ENCODE measurements at regions not wholly inside any gene's neighbourhood (a gene's known extent, or its start where the extent isn't known, plus 50 kb on each side); places are given as distances from the start of the nearest gene placed in this dataset.

DNA sequence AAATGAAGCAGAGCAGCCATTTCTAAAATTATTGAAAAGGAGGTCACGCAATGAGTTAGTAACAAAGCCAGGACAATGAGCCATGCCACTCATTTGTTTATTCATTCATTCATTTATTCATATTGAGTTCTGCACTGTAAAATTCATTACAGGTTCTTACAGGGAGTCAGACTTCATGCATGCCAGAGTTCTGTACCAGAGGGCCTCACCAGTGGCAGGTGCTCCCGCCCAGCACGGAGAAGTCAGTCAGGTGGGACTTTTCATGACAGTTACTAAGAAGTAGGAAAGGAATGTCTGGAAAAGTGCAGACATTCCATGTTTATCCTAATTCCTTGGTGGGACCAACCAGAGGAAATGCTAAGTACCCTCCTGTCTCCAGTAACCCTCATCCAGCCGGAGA, 217.5 kb upstream of the BLID start:
- DNase-seq: no peak
- no peak overlapping the region for H3K4me3 ChIP-seq
- H3K36me3 ChIP-seq: no peaks in the 10 kb centered on the region
- H3K9me3 ChIP-seq: no peaks in the 10 kb centered on the region
- H3K27me3 ChIP-seq: no peaks in the 10 kb centered on the region
- no peak overlapping the region for H3K27ac ChIP-seq
- TF ChIP-seq POLR2A (IDR thresholded peaks at IDR 0.05): no peak
- TF ChIP-seq, protein P1, sequence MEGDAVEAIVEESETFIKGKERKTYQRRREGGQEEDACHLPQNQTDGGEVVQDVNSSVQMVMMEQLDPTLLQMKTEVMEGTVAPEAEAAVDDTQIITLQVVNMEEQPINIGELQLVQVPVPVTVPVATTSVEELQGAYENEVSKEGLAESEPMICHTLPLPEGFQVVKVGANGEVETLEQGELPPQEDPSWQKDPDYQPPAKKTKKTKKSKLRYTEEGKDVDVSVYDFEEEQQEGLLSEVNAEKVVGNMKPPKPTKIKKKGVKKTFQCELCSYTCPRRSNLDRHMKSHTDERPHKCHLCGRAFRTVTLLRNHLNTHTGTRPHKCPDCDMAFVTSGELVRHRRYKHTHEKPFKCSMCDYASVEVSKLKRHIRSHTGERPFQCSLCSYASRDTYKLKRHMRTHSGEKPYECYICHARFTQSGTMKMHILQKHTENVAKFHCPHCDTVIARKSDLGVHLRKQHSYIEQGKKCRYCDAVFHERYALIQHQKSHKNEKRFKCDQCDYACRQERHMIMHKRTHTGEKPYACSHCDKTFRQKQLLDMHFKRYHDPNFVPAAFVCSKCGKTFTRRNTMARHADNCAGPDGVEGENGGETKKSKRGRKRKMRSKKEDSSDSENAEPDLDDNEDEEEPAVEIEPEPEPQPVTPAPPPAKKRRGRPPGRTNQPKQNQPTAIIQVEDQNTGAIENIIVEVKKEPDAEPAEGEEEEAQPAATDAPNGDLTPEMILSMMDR (IDR thresholded peaks at IDR 0.05): no peak
- H3K4me1 ChIP-seq: no peaks in the 10 kb centered on the region
- WGBS, 2 donors: 95 to 97% methylated on average over 4 of the region's 4 CpGs
- intact Hi-C loops (cut with DNase I): no loop called here

DNA sequence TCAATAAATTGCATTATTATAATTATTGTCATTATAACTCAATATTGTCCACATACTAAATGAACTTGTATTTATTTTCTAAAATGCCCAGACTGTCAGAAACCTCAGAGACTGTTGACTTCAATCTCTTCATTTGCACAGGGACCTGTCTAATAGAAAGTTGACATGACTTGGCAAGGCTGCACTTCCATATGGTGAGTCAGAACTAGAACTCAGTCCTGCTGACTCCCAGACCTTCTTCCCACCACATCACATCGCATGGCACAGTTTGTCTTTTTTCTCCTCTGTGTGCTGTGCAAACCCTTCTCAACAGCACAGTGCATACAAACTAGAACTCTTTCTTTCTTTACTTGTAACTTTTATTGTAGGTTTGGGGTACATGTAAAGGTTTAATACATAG, 215.1 kb upstream of the BLID start:
- no peak overlapping the region for H3K4me3 ChIP-seq
- no peak overlapping the region for H3K27ac ChIP-seq
- TF ChIP-seq POLR2A (IDR thresholded peaks at IDR 0.05): no peak
- WGBS, 2 donors: 73 to 87% methylated on average over 1 of the region's 1 CpG
- no peaks in the 10 kb centered on the region for H3K9me3 ChIP-seq
- no peaks in the 10 kb centered on the region for H3K27me3 ChIP-seq
- H3K36me3 ChIP-seq: no peaks in the 10 kb centered on the region
- no peaks in the 10 kb centered on the region for H3K4me1 ChIP-seq
- no peak for DNase-seq
- intact Hi-C loops (cut with DNase I): no loop called here

DNA sequence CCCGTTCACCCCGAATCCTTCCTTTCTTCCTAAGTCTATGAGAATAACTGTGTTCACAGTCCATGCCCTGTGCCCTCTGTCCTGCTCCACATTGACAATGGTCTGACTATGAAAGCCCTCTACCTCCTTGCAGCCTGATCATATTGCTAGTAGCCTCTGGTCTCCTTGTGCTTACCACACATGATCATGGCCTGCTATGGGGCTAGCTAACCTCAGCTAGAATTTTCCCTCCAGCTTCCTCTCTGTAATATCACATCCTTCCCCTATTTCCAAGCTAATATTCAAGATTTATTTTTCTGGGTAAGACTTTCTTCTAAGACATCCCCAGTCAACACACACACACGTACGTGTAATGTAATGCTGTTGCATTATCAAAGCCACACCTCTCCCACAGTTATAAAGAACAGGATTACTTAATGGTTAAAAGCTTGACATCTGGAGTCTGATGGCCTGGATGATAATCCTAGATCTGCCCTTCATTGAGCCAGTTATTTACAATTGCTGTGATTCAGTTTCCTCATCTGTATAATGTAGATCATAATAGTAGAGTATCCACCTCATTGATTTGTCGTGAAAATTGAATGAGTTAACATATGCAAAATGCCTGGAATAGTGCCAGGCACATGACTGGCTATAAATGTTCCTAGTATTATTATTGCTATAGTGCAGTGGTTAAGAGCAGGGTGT, 214.4 kb upstream of the BLID start:
- H3K27ac ChIP-seq: no peak overlapping the region
- H3K9me3 ChIP-seq: no peaks in the 10 kb centered on the region
- no peaks in the 10 kb centered on the region for H3K36me3 ChIP-seq
- no peak overlapping the region for H3K4me3 ChIP-seq
- H3K27me3 ChIP-seq: no peaks in the 10 kb centered on the region
- no peaks in the 10 kb centered on the region for H3K4me1 ChIP-seq
- 73% methylated on average over 5 of the region's 5 CpGs for WGBS, 2 donors
- intact Hi-C loops (cut with DNase I): no loop called here
- TF ChIP-seq POLR2A (IDR thresholded peaks at IDR 0.05): no peak
- TF ChIP-seq, protein P1 (IDR thresholded peaks at IDR 0.05): no peak
- DNase-seq: no peak

DNA sequence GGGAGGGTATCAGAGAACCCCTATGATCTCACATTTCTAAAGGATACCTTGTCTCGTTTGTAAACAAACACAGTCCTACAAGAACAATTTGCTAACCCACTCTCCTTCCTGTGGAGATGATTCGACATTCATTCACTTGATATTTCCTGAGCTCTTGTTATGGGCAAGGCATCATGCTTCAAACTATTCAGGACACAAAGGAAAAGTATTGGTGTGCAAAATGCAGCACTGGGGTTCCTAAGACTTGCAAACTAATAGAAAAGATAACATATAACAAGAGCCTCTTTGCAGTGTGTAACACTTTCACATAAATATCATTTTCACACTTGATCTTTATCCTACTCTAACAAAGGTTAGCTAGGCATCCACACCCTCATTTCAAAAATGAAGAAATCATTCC, 211.5 kb upstream of the BLID start:
- Histone ChIP-seq H3K9me3 (no peaks in the 10 kb centered on the region), H3K27ac (no peak overlapping the region), H3K27me3 (no peaks in the 10 kb centered on the region), H3K36me3 (no peaks in the 10 kb centered on the region), H3K4me3 (no peak overlapping the region), H3K4me1 (peaks cover 0 to 3% (median 0%) of the 10 kb centered on the region in 3 donors)
- no peak for DNase-seq
- intact Hi-C loops (cut with DNase I): no loop called here
- 48% methylated on average over 2 of the region's 2 CpGs for WGBS, 2 donors
- no peak for TF ChIP-seq POLR2A (IDR thresholded peaks at IDR 0.05)
- TF ChIP-seq, protein P1 (IDR thresholded peaks at IDR 0.05): no peak

DNA sequence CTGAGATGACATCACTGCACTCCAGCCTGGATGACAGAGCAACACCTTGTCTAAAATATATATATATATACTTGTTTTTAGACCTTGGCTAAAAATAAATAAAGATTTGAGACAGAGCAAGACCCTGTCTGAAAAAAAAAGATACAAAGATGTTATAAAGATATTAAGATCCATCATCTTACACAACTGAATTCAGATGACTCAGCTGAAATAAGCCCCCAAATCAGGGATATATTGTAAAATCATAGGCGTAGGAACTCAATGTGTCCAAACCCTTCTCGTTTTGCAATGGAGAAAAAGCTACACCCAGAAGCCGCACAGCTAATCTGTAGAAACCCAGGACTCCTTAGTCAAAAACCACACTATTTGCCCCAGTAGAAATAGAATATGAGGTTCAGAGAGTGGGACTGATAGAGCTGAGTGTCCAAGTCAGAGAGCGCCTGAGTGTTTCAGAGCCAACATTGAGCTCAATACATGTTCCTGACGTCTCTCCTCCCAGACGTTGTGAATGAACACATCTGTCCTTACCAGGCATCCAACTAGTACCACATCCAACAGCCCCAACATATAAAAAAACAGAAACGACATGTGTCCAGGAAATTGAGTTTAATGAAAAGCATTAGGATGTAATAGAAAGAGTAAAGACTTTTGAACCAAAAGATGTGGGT, 207.9 kb upstream of the BLID start:
- no peak overlapping the region for H3K27ac ChIP-seq
- intact Hi-C loops (cut with DNase I): no loop called here
- no peak for DNase-seq
- no peak overlapping the region for H3K4me3 ChIP-seq
- no peaks in the 10 kb centered on the region for H3K36me3 ChIP-seq
- no peaks in the 10 kb centered on the region for H3K9me3 ChIP-seq
- no peak for TF ChIP-seq POLR2A (IDR thresholded peaks at IDR 0.05)
- TF ChIP-seq, protein P1 (IDR thresholded peaks at IDR 0.05): no peak
- H3K27me3 ChIP-seq: no peaks in the 10 kb centered on the region
- WGBS, 2 donors: 58 to 66% methylated on average over 7 of the region's 7 CpGs
- H3K4me1 ChIP-seq: peaks cover 0 to 9% (median 3%) of the 10 kb centered on the region in 3 donors
